CD4-positive, alpha-beta T cell (primary cell): ENCODE measurements at regions not wholly inside any gene's neighbourhood (a gene's known extent, or its start where the extent isn't known, plus 50 kb on each side); places are given as distances from the start of the nearest gene placed in this dataset.

Experiments used
- ATAC-seq: fragments of 200-7000 bp; cut with Tn5 transposase; one replicate; pipeline ENCODE4 v1.10.0; 2022; ENCODE audit warnings: mild to moderate bottlenecking; ENCODE audit not compliant: poor library complexity
- CTCF ChIA-PET: fragments of 350-600 bp; sonication (Branson Sonifier 250); formaldehyde crosslinking; loops from one replicate; lab custom pipeline; 2021; ENCODE audit warnings: antibody characterized with exemption, inconsistent platforms; lab: Charles Lee
- POLR2A ChIA-PET: fragments of 350-600 bp; sonication (Branson Sonifier 250); formaldehyde crosslinking; loops from one replicate; lab custom pipeline; 2021; ENCODE audit warnings: antibody characterized with exemption, inconsistent platforms; lab: Charles Lee
- DNase-seq, 14 experiments: peaks; one replicate each; pipeline ENCODE4 v3.0.0-alpha.2; 2013 to 2020; ENCODE audit warnings: mixed read lengths in 2 of 14
- H3K27ac ChIP-seq, 2 donors: one replicate each; pipeline versions ENCODE4 v1.5.1 to v1.7.0; 2013; ENCODE audit warnings: low read length in 2 of 2, low read depth in 1 of 2, mild to moderate bottlenecking in 1 of 2
- H3K27me3 ChIP-seq, 2 experiments: 1 replicate in 1 of 2; 2 replicates in 1 of 2; pipeline versions ENCODE4 v1.6.1 to v1.7.0; 2013; ENCODE audit warnings: low read length in 2 of 2, control low read depth in 1 of 2, mild to moderate bottlenecking in 1 of 2, moderate library complexity in 1 of 2; ENCODE audit not compliant: insufficient read depth in 2 of 2, control insufficient read depth in 1 of 2
- H3K36me3 ChIP-seq: one replicate; pipeline ENCODE4 v1.6.1; 2013; ENCODE audit warnings: low read length, control low read depth; ENCODE audit not compliant: insufficient read depth
- H3K4me1 ChIP-seq: one replicate; pipeline ENCODE4 v1.6.1; 2013; ENCODE audit warnings: low read length, control low read depth; ENCODE audit not compliant: insufficient read depth
- H3K4me3 ChIP-seq: one replicate; pipeline ENCODE4 v1.5.1; 2013; ENCODE audit warnings: mild to moderate bottlenecking, low read length, moderate library complexity
- H3K9me3 ChIP-seq, 2 experiments: 1 replicate in 1 of 2; 2 replicates in 1 of 2; pipeline versions ENCODE4 v1.6.1 to v1.7.0; 2013; ENCODE audit warnings: low read length in 2 of 2, mild to moderate bottlenecking in 2 of 2, control low read depth in 1 of 2, moderate library complexity in 1 of 2; ENCODE audit not compliant: control insufficient read depth in 1 of 2, insufficient read depth in 1 of 2
- H3K27ac Mint-ChIP-seq: one replicate; pipeline ENCODE4 v1.8.0; 2020; ENCODE audit warnings: mixed read lengths
- H3K27me3 Mint-ChIP-seq: one replicate; pipeline ENCODE4 v1.8.0; 2021; ENCODE audit warnings: mixed read lengths
- H3K36me3 Mint-ChIP-seq: one replicate; pipeline ENCODE4 v1.8.0; 2021; ENCODE audit warnings: low read depth, mixed read lengths
- H3K4me1 Mint-ChIP-seq: one replicate; pipeline ENCODE4 v1.8.0; 2021; ENCODE audit warnings: low read depth, mixed read lengths
- H3K4me3 Mint-ChIP-seq: one replicate; pipeline ENCODE4 v1.8.0; 2020; ENCODE audit warnings: mild to moderate bottlenecking, mixed read lengths
- H3K9me3 Mint-ChIP-seq: one replicate; pipeline ENCODE4 v1.8.0; 2020; ENCODE audit warnings: mixed read lengths
- intact Hi-C, 2 experiments: fragments of 100-400 bp; cut with DNase I in 1 of 2; cut with micrococcal nuclease in 1 of 2; formaldehyde crosslinking; loops; one replicate each; pipeline versions ENCODE4 v1.15.1 to v1.9.0; 2023 to 2025; cut with DNase I, micrococcal nuclease
- TF ChIP-seq, protein P1 (sequence below): fragments of 200-600 bp; IDR thresholded peaks from one replicate; pipeline ENCODE4 v1.8.0; 2022; ENCODE audit warnings: antibody characterized with exemption, mild to moderate bottlenecking

DNA sequence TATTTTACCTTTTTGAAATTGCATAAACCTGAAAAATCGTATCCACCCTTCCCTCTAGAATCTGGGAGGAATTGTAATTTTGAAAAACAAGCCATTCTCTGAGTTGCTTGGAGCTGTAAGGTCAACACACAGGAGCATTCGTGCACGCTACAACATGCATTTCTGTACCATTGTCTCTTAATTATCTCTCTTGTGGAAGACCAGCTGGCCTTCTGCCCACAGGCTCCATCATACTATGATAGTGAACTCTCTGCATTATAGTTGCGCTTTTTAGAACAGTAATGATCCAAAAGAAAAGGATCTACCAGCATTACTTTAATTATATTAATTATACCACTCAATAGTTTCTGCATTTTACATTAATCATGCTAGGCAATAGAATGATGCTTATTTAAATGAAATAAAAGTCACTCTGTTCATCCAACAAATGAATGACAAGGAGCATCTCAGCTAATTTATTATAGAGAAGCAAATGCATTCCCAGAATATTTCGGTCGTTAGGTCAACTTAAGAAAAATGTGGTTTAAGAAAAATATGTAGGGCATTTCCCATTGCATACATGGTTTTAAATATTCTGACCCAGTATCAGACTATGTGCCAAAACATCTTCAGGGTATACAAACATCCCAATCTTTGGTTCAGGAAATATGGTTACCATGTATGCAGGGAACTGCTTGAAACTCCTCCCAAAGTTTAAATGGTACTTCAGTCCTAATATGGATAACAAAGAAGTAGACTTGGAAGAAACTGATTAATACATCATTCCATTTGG is 263.5 kb downstream of the TFAP2A start:
- no peak for ATAC-seq
- Mint-ChIP-seq H3K27ac (no peak overlapping the region), H3K9me3 (peaks cover 4% of the 10 kb centered on the region), H3K36me3 (no peaks in the 10 kb centered on the region), H3K27me3 (no peaks in the 10 kb centered on the region), H3K4me3 (no peak overlapping the region), H3K4me1 (no peaks in the 10 kb centered on the region)
- no peaks in the 10 kb centered on the region for H3K9me3 ChIP-seq
- DNase-seq: no peak
- no peaks in the 10 kb centered on the region for H3K4me1 ChIP-seq
- no peaks in the 10 kb centered on the region for H3K27me3 ChIP-seq
- H3K36me3 ChIP-seq: no peaks in the 10 kb centered on the region
- ChIA-PET POLR2A (no interaction called here), CTCF (no interaction called here)
- no peak overlapping the region for H3K4me3 ChIP-seq
- intact Hi-C loops: no loop called here
- TF ChIP-seq, protein P1, sequence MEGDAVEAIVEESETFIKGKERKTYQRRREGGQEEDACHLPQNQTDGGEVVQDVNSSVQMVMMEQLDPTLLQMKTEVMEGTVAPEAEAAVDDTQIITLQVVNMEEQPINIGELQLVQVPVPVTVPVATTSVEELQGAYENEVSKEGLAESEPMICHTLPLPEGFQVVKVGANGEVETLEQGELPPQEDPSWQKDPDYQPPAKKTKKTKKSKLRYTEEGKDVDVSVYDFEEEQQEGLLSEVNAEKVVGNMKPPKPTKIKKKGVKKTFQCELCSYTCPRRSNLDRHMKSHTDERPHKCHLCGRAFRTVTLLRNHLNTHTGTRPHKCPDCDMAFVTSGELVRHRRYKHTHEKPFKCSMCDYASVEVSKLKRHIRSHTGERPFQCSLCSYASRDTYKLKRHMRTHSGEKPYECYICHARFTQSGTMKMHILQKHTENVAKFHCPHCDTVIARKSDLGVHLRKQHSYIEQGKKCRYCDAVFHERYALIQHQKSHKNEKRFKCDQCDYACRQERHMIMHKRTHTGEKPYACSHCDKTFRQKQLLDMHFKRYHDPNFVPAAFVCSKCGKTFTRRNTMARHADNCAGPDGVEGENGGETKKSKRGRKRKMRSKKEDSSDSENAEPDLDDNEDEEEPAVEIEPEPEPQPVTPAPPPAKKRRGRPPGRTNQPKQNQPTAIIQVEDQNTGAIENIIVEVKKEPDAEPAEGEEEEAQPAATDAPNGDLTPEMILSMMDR: no peak
- no peak overlapping the region for H3K27ac ChIP-seq

DNA sequence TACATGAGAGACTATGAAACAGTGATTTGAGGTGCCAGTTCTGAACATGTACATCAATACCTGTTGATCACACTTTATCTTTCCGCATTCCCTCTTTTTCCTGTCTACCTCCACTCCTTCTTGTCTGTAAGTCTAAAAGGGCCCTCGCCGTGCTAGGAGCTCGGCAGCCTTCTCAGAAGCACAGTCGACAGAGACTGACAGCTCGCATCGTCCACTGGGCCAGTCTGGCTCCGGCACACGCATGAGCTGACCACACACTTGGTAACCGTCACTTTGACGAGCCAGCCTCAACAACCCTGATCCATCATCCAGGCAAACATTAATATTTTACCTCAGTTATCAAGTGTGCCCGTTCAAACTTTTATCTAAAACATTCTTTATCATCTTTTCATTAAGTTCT is 265.3 kb downstream of the TFAP2A start:
- Histone ChIP-seq H3K4me3 (no peak overlapping the region), H3K4me1 (no peaks in the 10 kb centered on the region), H3K36me3 (no peaks in the 10 kb centered on the region), H3K9me3 (no peaks in the 10 kb centered on the region), H3K27me3 (no peaks in the 10 kb centered on the region), H3K27ac (no peak overlapping the region)
- Mint-ChIP-seq H3K4me1 (no peaks in the 10 kb centered on the region), H3K27ac (no peak overlapping the region), H3K36me3 (no peaks in the 10 kb centered on the region), H3K4me3 (no peak overlapping the region), H3K9me3 (peaks cover 4% of the 10 kb centered on the region), H3K27me3 (no peaks in the 10 kb centered on the region)
- DNase-seq: no peak
- ChIA-PET POLR2A (no interaction called here), CTCF (interaction anchor here (0.7 kb wide), 1 partner anchor 9 kb away, joined by 3 read pairs; no protein-coding TSS in a partner anchor)
- intact Hi-C loops: no loop called here
- no peak for ATAC-seq
- TF ChIP-seq, protein P1: no peak

DNA sequence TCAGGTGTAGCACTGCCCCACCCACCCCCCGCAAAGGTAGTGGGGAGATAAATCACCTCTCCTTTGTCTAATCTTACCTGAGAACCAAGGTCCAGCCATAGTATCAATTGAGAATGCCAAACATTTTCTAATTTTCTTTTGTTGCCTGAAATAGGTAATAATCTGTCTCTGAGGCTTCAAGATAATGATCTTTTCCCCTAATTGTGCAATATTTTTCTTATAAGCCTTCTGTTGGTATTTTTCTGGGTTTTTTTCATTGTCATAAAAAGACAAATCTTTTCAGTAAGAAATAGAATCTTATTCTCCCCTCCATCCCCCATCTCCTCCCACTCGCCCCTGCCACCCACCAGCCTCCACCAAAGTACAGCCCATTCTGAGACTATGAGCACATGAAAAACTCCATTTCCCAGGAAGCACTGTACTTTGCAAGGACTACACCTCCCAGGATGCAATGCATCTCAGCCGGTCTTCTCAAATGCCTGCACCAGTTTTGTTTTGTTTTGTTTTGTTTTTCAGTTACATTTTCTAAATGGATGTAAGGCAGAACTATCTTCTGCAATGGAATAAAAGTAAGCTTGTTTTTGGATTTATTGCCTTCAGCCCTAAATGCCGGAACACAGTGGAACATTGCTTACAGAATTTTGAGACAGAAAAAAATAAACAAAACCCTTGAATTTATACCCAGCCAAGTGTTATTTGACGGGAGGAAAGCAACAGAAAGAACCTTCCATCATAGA is 268.0 kb downstream of the TFAP2A start:
- Histone ChIP-seq H3K36me3 (no peaks in the 10 kb centered on the region), H3K27me3 (no peaks in the 10 kb centered on the region), H3K4me3 (no peak overlapping the region), H3K9me3 (no peaks in the 10 kb centered on the region), H3K27ac (no peak overlapping the region), H3K4me1 (no peaks in the 10 kb centered on the region)
- H3K4me3 Mint-ChIP-seq: no peak overlapping the region
- ATAC-seq (no peak), DNase-seq (peak in 3 of 14 experiments; percentile 21 to 23 (median 22))
- H3K36me3 Mint-ChIP-seq: no peaks in the 10 kb centered on the region
- intact Hi-C loops: no loop called here
- TF ChIP-seq, protein P1: no peak
- no peaks in the 10 kb centered on the region for H3K4me1 Mint-ChIP-seq
- ChIA-PET CTCF (no interaction called here), POLR2A (no interaction called here)
- H3K27ac Mint-ChIP-seq: no peak overlapping the region
- peaks cover 5% of the 10 kb centered on the region for H3K27me3 Mint-ChIP-seq
- H3K9me3 Mint-ChIP-seq: peaks cover 3% of the 10 kb centered on the region
